Ovary (tissue), 7 donors: ENCODE measurements at regions not wholly inside any gene's neighbourhood (a gene's known extent, or its start where the extent isn't known, plus 50 kb on each side); places are given as distances from the start of the nearest gene placed in this dataset.

ENCODE experiments used
- DNase-seq, 5 donors: peaks; one replicate each; pipeline ENCODE4 v3.0.0-alpha.2; 2019 to 2020
- H3K27ac ChIP-seq, 2 donors: fragments of 200-600 bp; one replicate each; pipeline versions ENCODE4 v1.5.1 to v1.8.0; 2019 to 2022
- H3K27me3 ChIP-seq: fragments of 200-600 bp; one replicate; pipeline ENCODE4 v1.8.0; 2022
- H3K36me3 ChIP-seq: fragments of 200-600 bp; sonication (generic); one replicate; pipeline ENCODE4 v1.5.1; 2019
- H3K4me1 ChIP-seq: one replicate; pipeline ENCODE4 v1.8.1; 2013; ENCODE audit warnings: mild to moderate bottlenecking, moderate library complexity; ENCODE audit not compliant: insufficient read depth
- H3K4me3 ChIP-seq: fragments of 200-600 bp; sonication (generic); one replicate; pipeline ENCODE4 v1.5.1; 2017
- H3K9me3 ChIP-seq, 2 donors: fragments of 200-600 bp in 1 of 2; sonication (generic) in 1 of 2; one replicate each; pipeline versions ENCODE4 v1.5.1 to v1.8.1; 2013 to 2019; ENCODE audit warnings: mild to moderate bottlenecking in 1 of 2, moderate library complexity in 1 of 2
- CTCF ChIP-seq, 3 donors: fragments of 450-650 bp in 2 of 3; fragments of 200-600 bp in 1 of 3; IDR thresholded peaks; one replicate each; pipeline versions ENCODE4 v1.5.1 to v1.8.0; 2016 to 2022; ENCODE audit warnings: antibody characterized with exemption in 3 of 3, mild to moderate bottlenecking in 1 of 3
- EP300 ChIP-seq: sonication (generic); formaldehyde crosslinking; IDR thresholded peaks from one replicate; pipeline ENCODE4 v1.6.1; 2017; ENCODE audit warnings: antibody characterized with exemption
- POLR2A ChIP-seq: fragments of 450-650 bp; IDR thresholded peaks from one replicate; pipeline ENCODE4 v1.6.1; 2017; ENCODE audit warnings: antibody characterized with exemption, mild to moderate bottlenecking, moderate library complexity
- WGBS, 3 donors: extraction: QIAGEN DNeasy Blood & Tissue Kit in 1 of 3; methylation state at CpG; one replicate each; pipeline versions ENCODE4 v1.1.5 to v1.1.7; 2013 to 2017; 5-methylcytosine and 5-hydroxymethylcytosine counted together
- intact Hi-C, 4 donors: fragments of 100-400 bp; cut with DNase I; formaldehyde crosslinking; loops; one replicate each; pipeline versions ENCODE4 v1.11.0 to v1.15.1; 2022 to 2023
- donor health status: DM: no; HTN: no; CAD: no; lungs with moderate emphysema.
- donor health status: DM: no; HTN: no; CAD: no.
- donor health status: Bipolar disorder and iron deficiency.
- donor health status: DM: no; HTN: no; CAD: no.
- donor health status: DM: yes; HTN: yes; CAD: no.

GRCh38 chr2:395886-396285 is 108.0 kb upstream of the ALKAL2 start:
- WGBS, 3 donors = 65 to 69% (median 66%) methylated on average over 12 of the region's 12 CpGs
- Histone ChIP-seq H3K36me3 (no peaks in the 10 kb centered on the region), H3K4me1 (no peaks in the 10 kb centered on the region), H3K9me3 (no peaks in the 10 kb centered on the region), H3K27ac (no peak overlapping the region), H3K4me3 (no peak overlapping the region), H3K27me3 (no peaks in the 10 kb centered on the region)
- no peak for TF ChIP-seq EP300
- TF ChIP-seq POLR2A = no peak
- no peak for TF ChIP-seq CTCF (IDR thresholded peaks at IDR 0.05)
- DNase-seq = no peak
- intact Hi-C loops = no loop called here

GRCh38 chr2:393711-394696 is 106.1 kb upstream of the ALKAL2 start:
- DNase-seq = no peak
- no peaks in the 10 kb centered on the region for H3K36me3 ChIP-seq

GRCh38 chr2:392926-393280 is 105.0 kb upstream of the ALKAL2 start:
- intact Hi-C loops = no loop called here
- Histone ChIP-seq H3K27ac (no peak overlapping the region), H3K4me1 (no peaks in the 10 kb centered on the region), H3K27me3 (no peaks in the 10 kb centered on the region), H3K4me3 (no peak overlapping the region), H3K9me3 (no peaks in the 10 kb centered on the region), H3K36me3 (no peaks in the 10 kb centered on the region)
- DNase-seq = no peak
- TF ChIP-seq POLR2A = no peak
- no peak for TF ChIP-seq EP300
- TF ChIP-seq CTCF (IDR thresholded peaks at IDR 0.05) = no peak
- WGBS, 3 donors = 82 to 88% (median 85%) methylated on average over 9 of the region's 9 CpGs

More at GRCh38 chr2:393711-394696, 106.1 kb upstream of the ALKAL2 start:
- H3K9me3 ChIP-seq = no peaks in the 10 kb centered on the region
- H3K27ac ChIP-seq = no peak overlapping the region
- intact Hi-C loops = no loop called here
- TF ChIP-seq CTCF (IDR thresholded peaks at IDR 0.05) (no peak), POLR2A (no peak), EP300 (no peak)
- no peaks in the 10 kb centered on the region for H3K4me1 ChIP-seq
- 57 to 62% (median 58%) methylated on average over 37 of the region's 37 CpGs for WGBS, 3 donors
- H3K4me3 ChIP-seq = no peak overlapping the region
- no peaks in the 10 kb centered on the region for H3K27me3 ChIP-seq

- no peaks in the 10 kb centered on the region for H3K4me1 ChIP-seq
Measured at GRCh38 chr2:392181-392925, 104.5 kb upstream of the ALKAL2 start.

More at GRCh38 chr2:392181-392925, 104.5 kb upstream of the ALKAL2 start:
- DNase-seq = no peak
- intact Hi-C loops = no loop called here
- no peaks in the 10 kb centered on the region for H3K27me3 ChIP-seq
- WGBS, 3 donors = 81 to 83% (median 81%) methylated on average over 32 of the region's 32 CpGs
- no peak overlapping the region for H3K27ac ChIP-seq
- H3K4me3 ChIP-seq = no peak overlapping the region
- no peak for TF ChIP-seq EP300
- TF ChIP-seq CTCF (IDR thresholded peaks at IDR 0.05) = no peak
- TF ChIP-seq POLR2A = no peak
- no peaks in the 10 kb centered on the region for H3K9me3 ChIP-seq
- no peaks in the 10 kb centered on the region for H3K36me3 ChIP-seq
